MCF 10A (cell line): ENCODE measurements at regions not wholly inside any gene's neighbourhood (a gene's known extent, or its start where the extent isn't known, plus 50 kb on each side); places are given as distances from the start of the nearest gene placed in this dataset.

Source experiments
- BruUV-seq: library from RNA; stranded (reverse); fragments of 400-500 nt; replicated peaks from 2 replicates; lab custom pipeline; 2021; lab: Mats Ljungman, UMichigan
- CTCF ChIA-PET: fragments of 300-600 bp; sonication (Branson Sonifier 250); formaldehyde crosslinking; extraction: SDS; loops from one replicate; lab custom pipeline; 2021; ENCODE audit warnings: antibody characterized with exemption, inconsistent platforms; lab: Yijun Ruan, JAX
- POLR2A ChIA-PET: fragments of 300-600, 350-650 bp; sonication (Branson Sonifier 250); formaldehyde crosslinking; extraction: SDS; loops from one replicate; lab custom pipeline; 2020; ENCODE audit warnings: antibody characterized with exemption, inconsistent platforms; lab: Yijun Ruan, JAX
- DNase-seq: peaks from one replicate; pipeline ENCODE4 v3.0.0-alpha.2; 2018; ENCODE audit not compliant: unreplicated experiment
- H3K27ac Mint-ChIP-seq: one replicate; pipeline ENCODE4 v1.8.0; 2022; ENCODE audit warnings: mild to moderate bottlenecking, low read depth, mixed read lengths; ENCODE audit not compliant: unreplicated experiment
- H3K27me3 Mint-ChIP-seq: one replicate; pipeline ENCODE4 v1.8.0; 2022; ENCODE audit warnings: mixed read lengths; ENCODE audit not compliant: insufficient read depth, unreplicated experiment
- H3K36me3 Mint-ChIP-seq: one replicate; pipeline ENCODE4 v1.8.0; 2022; ENCODE audit warnings: mild to moderate bottlenecking, moderate library complexity, mixed read lengths; ENCODE audit not compliant: insufficient read depth, unreplicated experiment
- H3K4me1 Mint-ChIP-seq: one replicate; pipeline ENCODE4 v1.8.0; 2022; ENCODE audit warnings: mixed read lengths; ENCODE audit not compliant: insufficient read depth, unreplicated experiment
- H3K4me3 Mint-ChIP-seq: one replicate; pipeline ENCODE4 v1.8.0; 2022; ENCODE audit warnings: mild to moderate bottlenecking, moderate library complexity, mixed read lengths; ENCODE audit not compliant: unreplicated experiment
- H3K9me3 Mint-ChIP-seq: one replicate; pipeline ENCODE4 v1.8.0; 2022; ENCODE audit warnings: mixed read lengths; ENCODE audit not compliant: unreplicated experiment
- CTCF ChIP-seq: fragments of 200-600 bp; IDR thresholded peaks from one replicate; pipeline ENCODE4 v1.8.0; 2022; ENCODE audit warnings: antibody characterized with exemption, mild to moderate bottlenecking; ENCODE audit not compliant: unreplicated experiment
- intact Hi-C: fragments of 100-400 bp; cut with micrococcal nuclease; formaldehyde crosslinking; loops from 2 replicates; pipeline ENCODE4 v1.14.1; 2022

DNA sequence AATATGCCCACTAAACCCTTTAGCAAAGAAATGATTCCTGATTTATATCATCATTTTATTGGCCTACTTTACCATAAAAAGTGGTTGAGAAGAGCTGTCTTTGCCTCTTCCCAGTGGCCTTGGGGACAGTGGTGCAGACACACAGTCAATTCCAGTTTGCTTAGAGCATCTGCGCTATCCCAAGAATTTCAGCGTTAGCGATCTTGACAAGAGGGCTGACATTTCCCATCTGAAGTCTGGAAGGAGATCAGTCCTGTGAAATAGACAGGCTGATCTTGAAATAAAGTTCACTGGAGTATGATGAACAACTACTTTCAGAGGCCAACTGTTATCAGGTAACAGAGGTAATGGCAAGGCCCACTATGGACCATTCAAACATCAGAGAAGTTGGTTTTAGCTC, 475.3 kb upstream of the NRP1 start:
- TF ChIP-seq CTCF: no peak
- H3K9me3 Mint-ChIP-seq: no peaks in the 10 kb centered on the region
- no peaks in the 10 kb centered on the region for H3K4me1 Mint-ChIP-seq
- no peaks in the 10 kb centered on the region for H3K36me3 Mint-ChIP-seq
- BruUV-seq: no TSS peak
- no peak overlapping the region for H3K27ac Mint-ChIP-seq
- DNase-seq: no peak
- no peaks in the 10 kb centered on the region for H3K27me3 Mint-ChIP-seq
- CTCF ChIA-PET: interaction anchor here (0.6 to 0.8 kb wide), 2 partner anchors 52 to 77 kb away, joined by 3 read pairs; no protein-coding TSS in a partner anchor
- POLR2A ChIA-PET: interaction anchor here (0.8 kb wide), 1 partner anchor 8 kb away, joined by 3 read pairs; no protein-coding TSS in a partner anchor
- intact Hi-C loops: no loop called here
- no peak overlapping the region for H3K4me3 Mint-ChIP-seq

DNA sequence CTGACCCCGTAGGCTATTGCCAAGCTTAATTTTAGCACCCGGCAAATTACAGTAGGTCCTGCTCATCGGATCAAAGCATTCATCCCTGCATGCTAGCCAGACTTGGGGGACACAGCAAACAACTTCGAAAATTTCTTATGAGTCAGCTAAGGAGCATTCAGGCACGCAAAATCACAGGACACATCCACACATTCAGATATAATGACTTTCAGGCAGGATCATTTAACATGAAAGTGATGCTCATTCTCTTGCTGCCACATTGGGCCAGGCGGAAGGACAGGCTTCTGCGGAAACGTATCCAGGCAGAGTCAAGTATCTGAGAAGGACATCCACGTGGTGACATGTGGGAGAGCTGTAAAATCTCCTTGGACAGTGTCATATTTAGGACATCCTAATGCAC, 474.0 kb upstream of the NRP1 start:
- BruUV-seq: no TSS peak
- POLR2A ChIA-PET: no interaction called here
- CTCF ChIA-PET: interaction anchor here (0.8 kb wide), 1 partner anchor 475 kb away, joined by 3 read pairs; no protein-coding TSS in a partner anchor
- peaks cover 2% of the 10 kb centered on the region for H3K4me1 Mint-ChIP-seq
- intact Hi-C loops: no loop called here
- no peaks in the 10 kb centered on the region for H3K27me3 Mint-ChIP-seq
- TF ChIP-seq CTCF: no peak
- H3K9me3 Mint-ChIP-seq: no peaks in the 10 kb centered on the region
- no peaks in the 10 kb centered on the region for H3K36me3 Mint-ChIP-seq
- H3K27ac Mint-ChIP-seq: no peak overlapping the region
- no peak for DNase-seq
- H3K4me3 Mint-ChIP-seq: no peak overlapping the region

DNA sequence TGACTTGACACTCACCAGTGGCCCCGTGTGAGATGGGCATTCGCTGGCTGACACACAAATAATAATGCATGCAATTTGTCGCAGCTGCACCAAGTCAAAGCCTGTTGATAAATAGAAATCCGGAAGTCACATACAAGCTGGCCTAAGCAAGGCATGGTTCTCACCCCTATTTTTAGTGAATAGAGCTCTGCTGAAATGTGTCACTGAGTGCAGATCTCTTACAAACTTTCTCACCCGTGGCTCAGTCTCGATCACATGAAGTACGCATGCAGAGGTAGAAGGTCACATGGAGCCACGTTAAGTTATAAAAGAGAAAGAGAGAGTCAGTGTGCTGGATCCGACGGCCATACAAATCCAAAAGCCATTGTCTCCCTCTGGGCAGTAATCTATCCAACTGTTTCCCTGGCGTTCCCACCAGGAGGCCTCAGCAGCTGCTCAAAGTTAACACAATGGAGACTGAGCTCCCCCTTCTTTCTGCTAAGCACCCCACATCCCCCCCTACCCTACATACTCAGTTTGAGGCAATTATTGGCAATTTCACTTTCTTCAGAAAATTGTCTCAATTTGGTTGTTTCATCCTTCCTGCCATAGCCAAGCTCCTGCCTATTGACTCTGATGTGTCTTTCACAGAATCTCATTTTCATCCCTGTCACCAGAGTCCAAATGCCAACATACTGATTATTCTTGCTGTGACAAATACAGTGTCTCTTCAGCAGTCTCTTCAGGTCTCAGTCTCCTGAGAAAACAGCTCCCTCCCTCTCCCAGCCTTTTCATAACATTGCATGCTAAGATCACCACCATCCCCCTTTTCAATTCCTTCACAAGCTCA, 473.3 kb upstream of the NRP1 start:
- DNase-seq: no peak
- TF ChIP-seq CTCF: no peak
- Mint-ChIP-seq H3K4me3 (no peak overlapping the region), H3K27ac (no peak overlapping the region), H3K27me3 (no peaks in the 10 kb centered on the region), H3K36me3 (no peaks in the 10 kb centered on the region), H3K4me1 (peaks cover 6% of the 10 kb centered on the region), H3K9me3 (no peaks in the 10 kb centered on the region)
- intact Hi-C loops: no loop called here
- ChIA-PET CTCF (interaction anchor here (0.6 to 0.8 kb wide), 2 partner anchors 302 to 474 kb away, joined by 3 read pairs; no protein-coding TSS in a partner anchor), POLR2A (no interaction called here)
- no TSS peak for BruUV-seq

DNA sequence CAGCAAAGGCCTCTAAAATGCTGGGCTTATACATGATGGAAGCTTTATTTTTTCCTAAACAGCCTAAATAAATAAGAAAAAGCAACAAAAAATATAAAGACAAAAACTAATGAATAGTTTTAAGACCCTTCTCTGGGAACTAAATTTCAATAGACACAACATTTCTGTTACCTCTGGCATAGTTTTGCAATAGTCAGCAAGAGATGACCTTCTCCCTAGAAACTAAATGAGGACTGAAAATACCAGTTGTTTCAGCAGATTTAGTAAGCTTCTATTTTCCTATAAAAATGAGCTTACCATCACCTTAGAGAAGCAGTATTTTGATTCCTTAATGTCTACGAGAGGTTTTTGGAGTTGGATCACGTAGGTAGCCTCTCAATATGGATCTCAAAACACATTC, 471.4 kb upstream of the NRP1 start:
- intact Hi-C loops: no loop called here
- POLR2A ChIA-PET: no interaction called here
- CTCF ChIA-PET: no interaction called here
- Mint-ChIP-seq H3K36me3 (no peaks in the 10 kb centered on the region), H3K27ac (no peak overlapping the region), H3K9me3 (no peaks in the 10 kb centered on the region), H3K27me3 (no peaks in the 10 kb centered on the region), H3K4me3 (no peak overlapping the region), H3K4me1 (peaks cover 12% of the 10 kb centered on the region)
- no peak for TF ChIP-seq CTCF
- no peak for DNase-seq
- no TSS peak for BruUV-seq
